ENCODE measurements at regions not wholly inside any gene's neighbourhood (a gene's known extent, or its start where the extent isn't known, plus 50 kb on each side); places are given as distances from the start of the nearest gene placed in this dataset.

DNA sequence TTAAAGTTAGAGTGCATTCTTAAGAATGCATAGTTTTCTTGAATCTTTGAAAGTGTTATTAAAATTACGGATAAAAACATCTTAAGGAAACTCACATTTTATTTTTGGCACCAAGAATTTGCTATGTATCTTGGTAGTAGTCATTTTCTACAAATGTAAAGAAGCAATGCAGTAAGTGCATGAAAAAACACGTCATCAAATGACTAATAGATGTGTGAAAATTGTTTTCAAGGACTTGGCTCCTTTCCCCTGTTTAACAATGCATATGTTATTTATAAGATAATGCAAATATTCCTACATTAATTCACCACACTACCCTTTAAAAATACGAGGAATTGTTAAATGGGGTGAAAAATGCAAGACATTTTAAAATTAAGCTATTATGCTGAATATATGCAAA, 461.2 kb upstream of the PCDH7 start:
- TF ChIP-seq, protein P1, sequence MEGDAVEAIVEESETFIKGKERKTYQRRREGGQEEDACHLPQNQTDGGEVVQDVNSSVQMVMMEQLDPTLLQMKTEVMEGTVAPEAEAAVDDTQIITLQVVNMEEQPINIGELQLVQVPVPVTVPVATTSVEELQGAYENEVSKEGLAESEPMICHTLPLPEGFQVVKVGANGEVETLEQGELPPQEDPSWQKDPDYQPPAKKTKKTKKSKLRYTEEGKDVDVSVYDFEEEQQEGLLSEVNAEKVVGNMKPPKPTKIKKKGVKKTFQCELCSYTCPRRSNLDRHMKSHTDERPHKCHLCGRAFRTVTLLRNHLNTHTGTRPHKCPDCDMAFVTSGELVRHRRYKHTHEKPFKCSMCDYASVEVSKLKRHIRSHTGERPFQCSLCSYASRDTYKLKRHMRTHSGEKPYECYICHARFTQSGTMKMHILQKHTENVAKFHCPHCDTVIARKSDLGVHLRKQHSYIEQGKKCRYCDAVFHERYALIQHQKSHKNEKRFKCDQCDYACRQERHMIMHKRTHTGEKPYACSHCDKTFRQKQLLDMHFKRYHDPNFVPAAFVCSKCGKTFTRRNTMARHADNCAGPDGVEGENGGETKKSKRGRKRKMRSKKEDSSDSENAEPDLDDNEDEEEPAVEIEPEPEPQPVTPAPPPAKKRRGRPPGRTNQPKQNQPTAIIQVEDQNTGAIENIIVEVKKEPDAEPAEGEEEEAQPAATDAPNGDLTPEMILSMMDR (IDR thresholded peaks at IDR 0.05; ENCODE audit: extremely low read depth in 1 of 2, insufficient read depth in 1 of 2, low read depth in 1 of 2, low read length in 2 of 2), result no peak
- no peak for TF ChIP-seq POLR2A (IDR thresholded peaks at IDR 0.05; ENCODE audit: low read depth, low read length)
- no peak for TF ChIP-seq POLR2AphosphoS5 (IDR thresholded peaks at IDR 0.05; ENCODE audit: insufficient read depth, low read depth, low read length)
- TF ChIP-seq EZH2 (IDR thresholded peaks at IDR 0.05; ENCODE audit: borderline replicate concordance, low read depth, low read length, severe bottlenecking), result no peak
- peak; percentile 35 for TF ChIP-seq FOS (IDR thresholded peaks at IDR 0.05; ENCODE audit: borderline replicate concordance, insufficient read depth, low read length)
- TF ChIP-seq, protein P2, sequence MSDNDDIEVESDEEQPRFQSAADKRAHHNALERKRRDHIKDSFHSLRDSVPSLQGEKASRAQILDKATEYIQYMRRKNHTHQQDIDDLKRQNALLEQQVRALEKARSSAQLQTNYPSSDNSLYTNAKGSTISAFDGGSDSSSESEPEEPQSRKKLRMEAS (IDR thresholded peaks at IDR 0.05; ENCODE audit: insufficient read depth, insufficient read length), result no peak

All from endothelial cell of umbilical vein (primary cell).